Stimulated activated CD8-positive, alpha-beta memory T cell treated with anti-CD3 and anti-CD28 coated beads, Interleukin-7, amount 100 ng/mL, for 1 hour (primary cell): ENCODE measurements at regions not wholly inside any gene's neighbourhood (a gene's known extent, or its start where the extent isn't known, plus 50 kb on each side); places are given as distances from the start of the nearest gene placed in this dataset.

Experiments
- DNase-seq, 2 donors: peaks; one replicate each; pipeline ENCODE4 v3.0.0-alpha.2; 2020; ENCODE audit warnings: low read depth in 2 of 2

GRCh38 chr1:30405631-30406212 lies 317.7 kb downstream of the MATN1 start:
- DNase-seq = no peak

- no peak for DNase-seq
Measured at GRCh38 chr1:30405081-30405480, 318.3 kb downstream of the MATN1 start.

- no peak for DNase-seq
Measured at GRCh38 chr1:30404341-30404740, 319.0 kb downstream of the MATN1 start.

- DNase-seq = no peak
Measured at GRCh38 chr1:30403726-30404125, 319.7 kb downstream of the MATN1 start.

- no peak for DNase-seq
Measured at GRCh38 chr1:30403061-30403645, 320.2 kb downstream of the MATN1 start.

GRCh38 chr1:30402031-30402430 lies 321.4 kb downstream of the MATN1 start:
- no peak for DNase-seq

GRCh38 chr1:30400507-30400906 lies 322.9 kb downstream of the MATN1 start:
- DNase-seq = no peak

GRCh38 chr1:30399026-30399425 lies 324.4 kb downstream of the MATN1 start:
- no peak for DNase-seq

- no peak for DNase-seq
Measured at GRCh38 chr1:30397576-30397975, 325.8 kb downstream of the MATN1 start.

- no peak for DNase-seq
Measured at GRCh38 chr1:30395631-30396030, 327.8 kb downstream of the MATN1 start.

- DNase-seq = no peak
Measured at GRCh38 chr1:30388386-30388785, 335.0 kb downstream of the MATN1 start.

- no peak for DNase-seq
Measured at GRCh38 chr1:30386156-30386926, 337.0 kb downstream of the MATN1 start.

- DNase-seq = no peak
Measured at GRCh38 chr1:30385246-30385995, 338.0 kb downstream of the MATN1 start.

- DNase-seq = no peak
Measured at GRCh38 chr1:30384286-30385245, 338.8 kb downstream of the MATN1 start.

GRCh38 chr1:30383221-30383711 lies 340.1 kb downstream of the MATN1 start:
- no peak for DNase-seq

- DNase-seq = no peak
Measured at GRCh38 chr1:30382496-30382895, 340.9 kb downstream of the MATN1 start.

- no peak for DNase-seq
Measured at GRCh38 chr1:30381671-30382365, 341.6 kb downstream of the MATN1 start.

GRCh38 chr1:30381266-30381665 lies 342.1 kb downstream of the MATN1 start:
- no peak for DNase-seq

GRCh38 chr1:30380625-30380984 lies 342.8 kb downstream of the MATN1 start:
- no peak for DNase-seq
